ENCODE measurements at regions not wholly inside any gene's neighbourhood (a gene's known extent, or its start where the extent isn't known, plus 50 kb on each side); places are given as distances from the start of the nearest gene placed in this dataset.
"Not testable (repeated sequence)": the region's sequence is repeated elsewhere in the genome, so short reads cannot be mapped to it uniquely, and the experiment has no call there.

DNA sequence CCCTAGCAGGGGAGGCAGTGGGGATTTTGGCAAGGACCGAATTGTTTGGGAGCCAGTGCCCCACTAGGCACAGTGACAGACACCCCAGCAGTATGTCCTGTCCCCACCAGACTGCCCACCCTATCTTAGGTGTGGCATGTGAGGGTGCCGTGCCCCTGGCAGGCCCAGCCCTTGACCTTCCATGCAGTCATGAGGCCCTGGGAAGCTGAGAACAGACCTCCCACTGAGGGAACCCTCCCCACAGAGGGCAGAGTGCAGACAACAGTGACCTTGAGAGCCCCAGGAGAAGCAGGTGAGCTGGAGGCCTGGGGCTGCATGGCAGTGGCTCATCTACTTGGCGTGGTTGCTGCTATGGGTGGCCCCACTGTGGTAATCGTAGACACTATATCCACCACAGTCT is 538.1 kb downstream of the GOLGA6L6 start:
- TF ChIP-seq, protein P1, sequence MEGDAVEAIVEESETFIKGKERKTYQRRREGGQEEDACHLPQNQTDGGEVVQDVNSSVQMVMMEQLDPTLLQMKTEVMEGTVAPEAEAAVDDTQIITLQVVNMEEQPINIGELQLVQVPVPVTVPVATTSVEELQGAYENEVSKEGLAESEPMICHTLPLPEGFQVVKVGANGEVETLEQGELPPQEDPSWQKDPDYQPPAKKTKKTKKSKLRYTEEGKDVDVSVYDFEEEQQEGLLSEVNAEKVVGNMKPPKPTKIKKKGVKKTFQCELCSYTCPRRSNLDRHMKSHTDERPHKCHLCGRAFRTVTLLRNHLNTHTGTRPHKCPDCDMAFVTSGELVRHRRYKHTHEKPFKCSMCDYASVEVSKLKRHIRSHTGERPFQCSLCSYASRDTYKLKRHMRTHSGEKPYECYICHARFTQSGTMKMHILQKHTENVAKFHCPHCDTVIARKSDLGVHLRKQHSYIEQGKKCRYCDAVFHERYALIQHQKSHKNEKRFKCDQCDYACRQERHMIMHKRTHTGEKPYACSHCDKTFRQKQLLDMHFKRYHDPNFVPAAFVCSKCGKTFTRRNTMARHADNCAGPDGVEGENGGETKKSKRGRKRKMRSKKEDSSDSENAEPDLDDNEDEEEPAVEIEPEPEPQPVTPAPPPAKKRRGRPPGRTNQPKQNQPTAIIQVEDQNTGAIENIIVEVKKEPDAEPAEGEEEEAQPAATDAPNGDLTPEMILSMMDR (IDR thresholded peaks at IDR 0.05 in 2 of 3, conservative IDR thresholded peaks at IDR 0.05 in 1 of 3; ENCODE audit: borderline replicate concordance in 1 of 3, insufficient read depth in 1 of 3, low read depth in 2 of 3, low read length in 2 of 3), result not testable (repeated sequence)
- not testable (repeated sequence) for TF ChIP-seq EZH2 (IDR thresholded peaks at IDR 0.05); POLR2AphosphoS5 (IDR thresholded peaks at IDR 0.05; ENCODE audit: low read depth, low read length); EZH2phosphoT487 (IDR thresholded peaks at IDR 0.05; ENCODE audit: borderline replicate concordance); RAD21 (IDR thresholded peaks at IDR 0.05; ENCODE audit: low read depth); SP1 (IDR thresholded peaks at IDR 0.05; ENCODE audit: low read depth); JUND (IDR thresholded peaks at IDR 0.05); YY1 (IDR thresholded peaks at IDR 0.05; ENCODE audit: extremely low read depth, insufficient replicate concordance, low read depth, low read length); CEBPB (IDR thresholded peaks at IDR 0.05; ENCODE audit: low read depth)
- TF ChIP-seq, protein P2, sequence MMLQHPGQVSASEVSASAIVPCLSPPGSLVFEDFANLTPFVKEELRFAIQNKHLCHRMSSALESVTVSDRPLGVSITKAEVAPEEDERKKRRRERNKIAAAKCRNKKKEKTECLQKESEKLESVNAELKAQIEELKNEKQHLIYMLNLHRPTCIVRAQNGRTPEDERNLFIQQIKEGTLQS (IDR thresholded peaks at IDR 0.05), result not testable (repeated sequence)
- TF ChIP-seq, protein P3, sequence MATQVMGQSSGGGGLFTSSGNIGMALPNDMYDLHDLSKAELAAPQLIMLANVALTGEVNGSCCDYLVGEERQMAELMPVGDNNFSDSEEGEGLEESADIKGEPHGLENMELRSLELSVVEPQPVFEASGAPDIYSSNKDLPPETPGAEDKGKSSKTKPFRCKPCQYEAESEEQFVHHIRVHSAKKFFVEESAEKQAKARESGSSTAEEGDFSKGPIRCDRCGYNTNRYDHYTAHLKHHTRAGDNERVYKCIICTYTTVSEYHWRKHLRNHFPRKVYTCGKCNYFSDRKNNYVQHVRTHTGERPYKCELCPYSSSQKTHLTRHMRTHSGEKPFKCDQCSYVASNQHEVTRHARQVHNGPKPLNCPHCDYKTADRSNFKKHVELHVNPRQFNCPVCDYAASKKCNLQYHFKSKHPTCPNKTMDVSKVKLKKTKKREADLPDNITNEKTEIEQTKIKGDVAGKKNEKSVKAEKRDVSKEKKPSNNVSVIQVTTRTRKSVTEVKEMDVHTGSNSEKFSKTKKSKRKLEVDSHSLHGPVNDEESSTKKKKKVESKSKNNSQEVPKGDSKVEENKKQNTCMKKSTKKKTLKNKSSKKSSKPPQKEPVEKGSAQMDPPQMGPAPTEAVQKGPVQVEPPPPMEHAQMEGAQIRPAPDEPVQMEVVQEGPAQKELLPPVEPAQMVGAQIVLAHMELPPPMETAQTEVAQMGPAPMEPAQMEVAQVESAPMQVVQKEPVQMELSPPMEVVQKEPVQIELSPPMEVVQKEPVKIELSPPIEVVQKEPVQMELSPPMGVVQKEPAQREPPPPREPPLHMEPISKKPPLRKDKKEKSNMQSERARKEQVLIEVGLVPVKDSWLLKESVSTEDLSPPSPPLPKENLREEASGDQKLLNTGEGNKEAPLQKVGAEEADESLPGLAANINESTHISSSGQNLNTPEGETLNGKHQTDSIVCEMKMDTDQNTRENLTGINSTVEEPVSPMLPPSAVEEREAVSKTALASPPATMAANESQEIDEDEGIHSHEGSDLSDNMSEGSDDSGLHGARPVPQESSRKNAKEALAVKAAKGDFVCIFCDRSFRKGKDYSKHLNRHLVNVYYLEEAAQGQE (IDR thresholded peaks at IDR 0.05; ENCODE audit: low read depth), result not testable (repeated sequence)

Measured in HCT116 (cell line).